K562 (cell line): ENCODE measurements at regions not wholly inside any gene's neighbourhood (a gene's known extent, or its start where the extent isn't known, plus 50 kb on each side); places are given as distances from the start of the nearest gene placed in this dataset.

Source experiments
- ATAC-seq: fragments of 200-7000 bp; cut with Tn5 transposase; 3 replicates; pipeline ENCODE4 v1.9.1; 2020; ENCODE audit warnings: moderate library complexity
- BruUV-seq: library from RNA; stranded (reverse); fragments of 400-500 nt; replicated peaks from 2 replicates; lab custom pipeline; 2021; lab: Mats Ljungman, UMichigan
- CTCF ChIA-PET: fragments of 300-600 bp; formaldehyde crosslinking; extraction: SDS; loops from one replicate; lab custom pipeline; 2021; ENCODE audit warnings: low intra/inter-chr PET ratio; lab: Yijun Ruan, JAX
- POLR2A ChIA-PET: fragments of 300-600, 350-650 bp; sonication (Branson Sonifier 250); formaldehyde crosslinking; extraction: SDS; loops from one replicate; lab custom pipeline; 2021; ENCODE audit warnings: antibody characterized with exemption, inconsistent platforms; lab: Yijun Ruan, JAX
- DNase-seq, 4 experiments: peaks; one replicate each; pipeline versions ENCODE4 v3.0.0 to v3.0.0-alpha.2; 2011 to 2018; ENCODE audit warnings: low spot score in 3 of 4, mixed read lengths in 3 of 4; ENCODE audit errors: extremely low read depth in 1 of 4
- FAIRE-seq: peaks from 2 replicates; lab custom pipeline; 2011; peaks lifted over from hg19 to GRCh38; lab: Jason Lieb, UNC
- H2AFZ ChIP-seq: 2 replicates; pipeline ENCODE4 v1.6.0; 2011; ENCODE audit warnings: low read depth, low read length, control low read depth, inconsistent platforms
- H3K27ac ChIP-seq: fragments of 200-600 bp; 3 replicates; pipeline ENCODE4 v1.8.0; 2011; ENCODE audit warnings: low read depth, mild to moderate bottlenecking, control low read depth, inconsistent platforms, low read length, moderate library complexity, mixed read lengths; ENCODE audit errors: extremely low read depth
- H3K27me3 ChIP-seq, 2 experiments: fragments of 300-600 bp in 1 of 2; 2 replicates in 1 of 2; 3 replicates in 1 of 2; pipeline versions ENCODE4 v1.6.0 to v1.8.0; 2011; ENCODE audit warnings: inconsistent platforms in 2 of 2, low read length in 2 of 2, mild to moderate bottlenecking in 1 of 2, mixed read lengths in 1 of 2, moderate library complexity in 1 of 2; ENCODE audit not compliant: control insufficient read depth in 2 of 2, insufficient read depth in 2 of 2
- H3K36me3 ChIP-seq: fragments of 300-600 bp; 3 replicates; pipeline ENCODE4 v1.8.0; 2011; ENCODE audit warnings: mild to moderate bottlenecking, low read length, inconsistent platforms; ENCODE audit not compliant: control insufficient read depth, insufficient read depth
- H3K4me1 ChIP-seq, 2 experiments: fragments of 200-600 bp in 1 of 2; replicated peaks in 1 of 2; 2 replicates in 1 of 2; 3 replicates in 1 of 2; pipeline versions ENCODE4 v1.5.1 to v1.8.0; 2011; ENCODE audit warnings: inconsistent platforms in 2 of 2, low read length in 2 of 2, mild to moderate bottlenecking in 1 of 2, mixed read lengths in 1 of 2, moderate library complexity in 1 of 2; ENCODE audit not compliant: control insufficient read depth in 2 of 2, insufficient read depth in 2 of 2
- H3K4me2 ChIP-seq: 2 replicates; pipeline ENCODE4 v1.6.1; 2011; ENCODE audit warnings: low read length, control low read depth, inconsistent platforms, mixed read lengths; ENCODE audit not compliant: insufficient read depth
- H3K4me3 ChIP-seq: fragments of 200-600 bp; sonication (generic), shearing (Covaris generic); 2 replicates; pipeline ENCODE4 v1.5.1; 2016; ENCODE audit warnings: control low read depth, inconsistent platforms
- H3K79me2 ChIP-seq: fragments of 200-600 bp; 3 replicates; pipeline ENCODE4 v1.8.0; 2011; ENCODE audit warnings: low read length, inconsistent platforms; ENCODE audit not compliant: control insufficient read depth, insufficient read depth
- H3K9ac ChIP-seq, 2 experiments: 2 replicates each; pipeline versions ENCODE4 v1.6.0 to v1.6.1; 2011; ENCODE audit warnings: low read depth in 2 of 2, low read length in 2 of 2, control low read depth in 1 of 2, inconsistent platforms in 1 of 2, mild to moderate bottlenecking in 1 of 2, mixed read lengths in 1 of 2; ENCODE audit not compliant: insufficient read depth in 1 of 2
- H3K9me1 ChIP-seq: one replicate; pipeline ENCODE4 v1.6.0; 2011; ENCODE audit warnings: inconsistent platforms, mild to moderate bottlenecking, low read length, moderate library complexity; ENCODE audit not compliant: control insufficient read depth, insufficient read depth
- H3K9me3 ChIP-seq: replicated peaks from 2 replicates; pipeline ENCODE4 v1.5.1; 2011; ENCODE audit warnings: low read depth, low read length, inconsistent platforms; ENCODE audit not compliant: control insufficient read depth, insufficient read depth
- H4K20me1 ChIP-seq: replicated peaks from 2 replicates; pipeline ENCODE4 v1.6.1; 2011; ENCODE audit warnings: low read length, inconsistent platforms, mixed read lengths; ENCODE audit not compliant: control insufficient read depth, insufficient read depth
- FUS ChIP-seq: fragments of 200-400 bp; formaldehyde crosslinking; optimal IDR thresholded peaks from 2 replicates; pipeline ENCODE3; 2017; ENCODE audit warnings: low read depth, low read length
- HEY1 ChIP-seq: fragments of 250-450 bp; sonication (Bioruptor Pico); IDR thresholded peaks from 2 replicates; pipeline ENCODE4 v1.5.0; 2020; ENCODE audit warnings: mild to moderate bottlenecking, moderate library complexity, borderline replicate concordance
- HNRNPUL1 ChIP-seq: fragments of 200-400 bp; formaldehyde crosslinking; IDR thresholded peaks from 2 replicates; pipeline ENCODE4 v1.6.1; 2017; ENCODE audit warnings: low read length
- MEIS2 ChIP-seq: fragments of 450-650 bp; IDR thresholded peaks from 2 replicates; pipeline ENCODE4 v1.6.1; 2014; ENCODE audit warnings: mild to moderate bottlenecking; ENCODE audit not compliant: partially characterized antibody
- NCOR1 ChIP-seq: fragments of 450-650 bp; IDR thresholded peaks from 2 replicates; pipeline ENCODE4 v1.6.1; 2016; ENCODE audit warnings: mild to moderate bottlenecking, moderate library complexity
- PHTF2 ChIP-seq: fragments of 250-450 bp; sonication (Bioruptor Pico); IDR thresholded peaks from 2 replicates; pipeline ENCODE4 v1.5.0; 2021; ENCODE audit warnings: mild to moderate bottlenecking
- SMC3 ChIP-seq: conservative IDR thresholded peaks from 2 replicates; pipeline ENCODE4 v1.6.1; 2011; ENCODE audit warnings: low read depth, low read length, improper control_type of control experiment; ENCODE audit not compliant: insufficient read depth
- TAF1 ChIP-seq: IDR thresholded peaks from 2 replicates; pipeline ENCODE4 v1.6.1; 2011; ENCODE audit warnings: mild to moderate bottlenecking, low read length, moderate library complexity; ENCODE audit not compliant: insufficient read depth, control insufficient read depth, severe bottlenecking; ENCODE audit errors: extremely low read depth
- TAF9B ChIP-seq: fragments of 450-650 bp; IDR thresholded peaks from 2 replicates; pipeline ENCODE4 v1.6.1; 2018; ENCODE audit warnings: mild to moderate bottlenecking; ENCODE audit not compliant: partially characterized antibody
- ZNF143 ChIP-seq: sonication (generic); formaldehyde crosslinking; IDR thresholded peaks from 2 replicates; pipeline ENCODE4 v1.9.0; 2022; ENCODE audit warnings: mild to moderate bottlenecking, missing genetic modification reagents
- WGBS: fragments of 100-300 bp; shearing (Covaris generic); methylation state at CpG from one replicate; pipeline ENCODE4 v1.1.6; 2016; ENCODE audit warnings: low coverage, mixed read lengths; ENCODE audit not compliant: insufficient coverage; ENCODE audit errors: missing lambda C conversion rate; 5-methylcytosine and 5-hydroxymethylcytosine counted together
- in situ Hi-C: fragments of 300-500 bp; cut with MboI; formaldehyde crosslinking; loops from 4 replicates; pipeline ENCODE4 v1.15.0; 2018; ENCODE audit warnings: inconsistent platforms, mixed read lengths
- intact Hi-C: fragments of 100-400 bp; cut with micrococcal nuclease; formaldehyde crosslinking; loops from 2 replicates; pipeline ENCODE4 v1.14.2; 2022
- TF ChIP-seq, protein P1 (sequence below), 2 experiments: fragments of 150-350 bp in 1 of 2; IDR thresholded peaks; 2 replicates each; pipeline ENCODE4 v1.6.1; 2012 to 2016; ENCODE audit warnings: low read depth in 2 of 2, low read length in 2 of 2, mild to moderate bottlenecking in 1 of 2, moderate library complexity in 1 of 2
- TF ChIP-seq, protein P2 (sequence below): fragments of 200-800 bp; sonication (Bioruptor generic); IDR thresholded peaks from 2 replicates; pipeline ENCODE4 v1.6.1; 2017; ENCODE audit warnings: missing genetic modification characterization, missing compliant biosample characterization

DNA sequence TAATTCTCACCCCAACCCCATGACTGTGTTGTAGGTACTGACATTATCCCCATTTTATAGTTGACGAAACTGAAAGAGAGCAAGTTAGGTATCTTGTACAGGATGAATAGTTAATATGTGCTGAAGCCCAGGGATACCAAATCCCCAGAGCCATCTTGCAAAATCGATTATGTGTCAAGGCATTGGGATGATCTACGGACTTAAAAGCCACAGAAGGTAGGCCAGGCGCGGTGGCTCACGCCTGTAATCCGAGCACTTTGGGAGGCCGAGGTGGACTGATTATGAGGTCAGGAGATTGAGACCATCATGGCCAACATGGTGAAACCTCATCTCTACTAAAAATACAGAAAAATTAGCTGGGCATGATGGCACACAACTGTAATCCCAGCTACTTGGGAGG lies 242.4 kb upstream of the RHOBTB1 start:
- 5% methylated on average over 8 of the region's 8 CpGs for WGBS
- no peak for DNase-seq

DNA sequence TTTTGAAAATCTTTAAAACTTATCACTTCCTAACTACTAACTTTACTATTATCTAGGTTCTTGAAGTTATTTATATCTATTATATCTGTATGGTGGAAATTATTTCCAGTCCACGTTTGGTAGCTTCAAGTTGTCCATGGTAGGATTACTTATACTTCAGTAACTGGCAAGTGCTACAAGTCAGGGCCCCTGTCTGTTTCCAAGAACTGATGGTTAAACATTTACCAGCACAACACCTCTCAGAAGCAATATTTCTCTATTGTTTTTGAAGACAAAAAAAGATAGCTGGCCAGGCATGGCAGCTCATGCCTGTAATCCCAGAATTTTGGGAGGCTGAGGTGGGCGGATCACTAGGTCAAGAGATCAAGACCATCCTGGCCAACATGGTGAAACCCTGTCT lies 240.4 kb upstream of the RHOBTB1 start:
- intact Hi-C loops, result no loop called here
- no peaks in the 10 kb centered on the region for H4K20me1 ChIP-seq
- H3K4me3 ChIP-seq, result no peak overlapping the region
- no peaks in the 10 kb centered on the region for H3K9me1 ChIP-seq
- 0% methylated on average over 2 of the region's 2 CpGs for WGBS
- POLR2A ChIA-PET, result no interaction called here
- H2AFZ ChIP-seq, result no peak overlapping the region
- H3K4me1 ChIP-seq, result no peaks in the 10 kb centered on the region
- no peak overlapping the region for H3K27ac ChIP-seq
- H3K9me3 ChIP-seq, result no peaks in the 10 kb centered on the region
- FAIRE-seq, result no peak
- H3K27me3 ChIP-seq, result peaks cover 0 to under 1% of the 10 kb centered on the region in 2 experiments; a peak in 1 of 5 replicates
- CTCF ChIA-PET, result interaction anchor here (0.7 kb wide), 1 partner anchor 12 kb away, joined by 6 read pairs; no protein-coding TSS in a partner anchor
- no TSS peak for BruUV-seq
- in situ Hi-C loops, result no loop called here
- no peaks in the 10 kb centered on the region for H3K79me2 ChIP-seq
- ATAC-seq, result no peak
- no peak overlapping the region for H3K9ac ChIP-seq
- H3K36me3 ChIP-seq, result no peaks in the 10 kb centered on the region
- H3K4me2 ChIP-seq, result no peak overlapping the region
- DNase-seq, result no peak
- TF ChIP-seq FUS (no peak), PHTF2 (no peak), HEY1 (CRISPR knock-in tag) (no peak), SMC3 (no peak), NCOR1 (no peak), TAF9B (no peak), ZNF143 (CRISPR knock-in tag) (no peak), HNRNPUL1 (no peak)
- TF ChIP-seq, protein P1, sequence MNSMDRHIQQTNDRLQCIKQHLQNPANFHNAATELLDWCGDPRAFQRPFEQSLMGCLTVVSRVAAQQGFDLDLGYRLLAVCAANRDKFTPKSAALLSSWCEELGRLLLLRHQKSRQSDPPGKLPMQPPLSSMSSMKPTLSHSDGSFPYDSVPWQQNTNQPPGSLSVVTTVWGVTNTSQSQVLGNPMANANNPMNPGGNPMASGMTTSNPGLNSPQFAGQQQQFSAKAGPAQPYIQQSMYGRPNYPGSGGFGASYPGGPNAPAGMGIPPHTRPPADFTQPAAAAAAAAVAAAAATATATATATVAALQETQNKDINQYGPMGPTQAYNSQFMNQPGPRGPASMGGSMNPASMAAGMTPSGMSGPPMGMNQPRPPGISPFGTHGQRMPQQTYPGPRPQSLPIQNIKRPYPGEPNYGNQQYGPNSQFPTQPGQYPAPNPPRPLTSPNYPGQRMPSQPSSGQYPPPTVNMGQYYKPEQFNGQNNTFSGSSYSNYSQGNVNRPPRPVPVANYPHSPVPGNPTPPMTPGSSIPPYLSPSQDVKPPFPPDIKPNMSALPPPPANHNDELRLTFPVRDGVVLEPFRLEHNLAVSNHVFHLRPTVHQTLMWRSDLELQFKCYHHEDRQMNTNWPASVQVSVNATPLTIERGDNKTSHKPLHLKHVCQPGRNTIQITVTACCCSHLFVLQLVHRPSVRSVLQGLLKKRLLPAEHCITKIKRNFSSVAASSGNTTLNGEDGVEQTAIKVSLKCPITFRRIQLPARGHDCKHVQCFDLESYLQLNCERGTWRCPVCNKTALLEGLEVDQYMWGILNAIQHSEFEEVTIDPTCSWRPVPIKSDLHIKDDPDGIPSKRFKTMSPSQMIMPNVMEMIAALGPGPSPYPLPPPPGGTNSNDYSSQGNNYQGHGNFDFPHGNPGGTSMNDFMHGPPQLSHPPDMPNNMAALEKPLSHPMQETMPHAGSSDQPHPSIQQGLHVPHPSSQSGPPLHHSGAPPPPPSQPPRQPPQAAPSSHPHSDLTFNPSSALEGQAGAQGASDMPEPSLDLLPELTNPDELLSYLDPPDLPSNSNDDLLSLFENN (IDR thresholded peaks at IDR 0.05; ENCODE audit: low read depth in 2 of 2, low read length in 2 of 2), result no peak
- TF ChIP-seq, protein P2, sequence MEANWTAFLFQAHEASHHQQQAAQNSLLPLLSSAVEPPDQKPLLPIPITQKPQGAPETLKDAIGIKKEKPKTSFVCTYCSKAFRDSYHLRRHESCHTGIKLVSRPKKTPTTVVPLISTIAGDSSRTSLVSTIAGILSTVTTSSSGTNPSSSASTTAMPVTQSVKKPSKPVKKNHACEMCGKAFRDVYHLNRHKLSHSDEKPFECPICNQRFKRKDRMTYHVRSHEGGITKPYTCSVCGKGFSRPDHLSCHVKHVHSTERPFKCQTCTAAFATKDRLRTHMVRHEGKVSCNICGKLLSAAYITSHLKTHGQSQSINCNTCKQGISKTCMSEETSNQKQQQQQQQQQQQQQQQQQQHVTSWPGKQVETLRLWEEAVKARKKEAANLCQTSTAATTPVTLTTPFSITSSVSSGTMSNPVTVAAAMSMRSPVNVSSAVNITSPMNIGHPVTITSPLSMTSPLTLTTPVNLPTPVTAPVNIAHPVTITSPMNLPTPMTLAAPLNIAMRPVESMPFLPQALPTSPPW, result no peak

More for the DNA sequence above, 242.4 kb upstream of the RHOBTB1 start:
- intact Hi-C loops (no loop called here), in situ Hi-C loops (no loop called here)
- Histone ChIP-seq H3K36me3 (no peaks in the 10 kb centered on the region), H3K9me1 (no peaks in the 10 kb centered on the region), H3K4me2 (no peak overlapping the region), H4K20me1 (no peaks in the 10 kb centered on the region), H2AFZ (no peak overlapping the region), H3K9ac (no peak overlapping the region), H3K9me3 (no peaks in the 10 kb centered on the region), H3K79me2 (no peaks in the 10 kb centered on the region), H3K27me3 (peaks cover 0 to 4% of the 10 kb centered on the region in 2 experiments; a peak in 1 of 5 replicates), H3K4me3 (no peak overlapping the region), H3K27ac (no peak overlapping the region), H3K4me1 (no peaks in the 10 kb centered on the region)
- TF ChIP-seq TAF1, result no peak
- TF ChIP-seq MEIS2, result peak; percentile 22
- BruUV-seq, result no TSS peak
- ATAC-seq (no peak), FAIRE-seq (no peak)
- POLR2A ChIA-PET, result no interaction called here
- CTCF ChIA-PET, result no interaction called here
